Stomach (tissue), 4 donors: ENCODE measurements at regions not wholly inside any gene's neighbourhood (a gene's known extent, or its start where the extent isn't known, plus 50 kb on each side); places are given as distances from the start of the nearest gene placed in this dataset.

Source experiments
- POLR2A ChIP-seq, 4 donors: fragments of 450-650 bp; IDR thresholded peaks; one replicate each; pipeline ENCODE4 v1.6.1; 2016; ENCODE audit warnings: antibody characterized with exemption in 4 of 4, control low read depth in 2 of 4, mild to moderate bottlenecking in 1 of 4, moderate library complexity in 1 of 4
- TF ChIP-seq, protein P1 (sequence below), 7 experiments: fragments of 450-650 bp in 4 of 7; fragments of 200-600 bp in 3 of 7; sonication (generic) in 3 of 7; IDR thresholded peaks; one replicate each; pipeline ENCODE4 v1.5.1; 2016 to 2019; ENCODE audit warnings: antibody characterized with exemption in 7 of 7, control low read depth in 2 of 7, mild to moderate bottlenecking in 1 of 7

DNA sequence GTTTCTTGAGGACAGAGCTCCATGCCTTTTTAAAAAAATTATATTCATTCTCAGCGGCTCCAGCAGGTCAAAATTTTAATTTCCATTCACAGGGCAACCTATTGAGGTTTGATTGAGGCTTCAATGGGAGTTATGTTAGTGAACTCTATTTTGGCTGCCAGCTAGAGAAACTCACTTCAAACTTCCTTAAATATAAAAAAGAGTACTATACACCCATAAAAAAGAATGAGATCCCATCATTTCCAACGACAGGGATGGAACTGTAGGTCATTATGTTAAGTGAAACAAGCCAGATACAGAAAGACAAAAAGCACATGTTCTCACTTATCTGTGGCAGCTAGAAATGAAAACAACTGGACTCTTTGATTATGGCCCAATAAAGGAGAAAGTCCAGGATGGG is 176.8 kb upstream of the IL12B start:
- no peak for TF ChIP-seq POLR2A (IDR thresholded peaks at IDR 0.05)
- TF ChIP-seq, protein P1, sequence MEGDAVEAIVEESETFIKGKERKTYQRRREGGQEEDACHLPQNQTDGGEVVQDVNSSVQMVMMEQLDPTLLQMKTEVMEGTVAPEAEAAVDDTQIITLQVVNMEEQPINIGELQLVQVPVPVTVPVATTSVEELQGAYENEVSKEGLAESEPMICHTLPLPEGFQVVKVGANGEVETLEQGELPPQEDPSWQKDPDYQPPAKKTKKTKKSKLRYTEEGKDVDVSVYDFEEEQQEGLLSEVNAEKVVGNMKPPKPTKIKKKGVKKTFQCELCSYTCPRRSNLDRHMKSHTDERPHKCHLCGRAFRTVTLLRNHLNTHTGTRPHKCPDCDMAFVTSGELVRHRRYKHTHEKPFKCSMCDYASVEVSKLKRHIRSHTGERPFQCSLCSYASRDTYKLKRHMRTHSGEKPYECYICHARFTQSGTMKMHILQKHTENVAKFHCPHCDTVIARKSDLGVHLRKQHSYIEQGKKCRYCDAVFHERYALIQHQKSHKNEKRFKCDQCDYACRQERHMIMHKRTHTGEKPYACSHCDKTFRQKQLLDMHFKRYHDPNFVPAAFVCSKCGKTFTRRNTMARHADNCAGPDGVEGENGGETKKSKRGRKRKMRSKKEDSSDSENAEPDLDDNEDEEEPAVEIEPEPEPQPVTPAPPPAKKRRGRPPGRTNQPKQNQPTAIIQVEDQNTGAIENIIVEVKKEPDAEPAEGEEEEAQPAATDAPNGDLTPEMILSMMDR (IDR thresholded peaks at IDR 0.05), result no peak
